H1 (cell line): ENCODE measurements at regions not wholly inside any gene's neighbourhood (a gene's known extent, or its start where the extent isn't known, plus 50 kb on each side); places are given as distances from the start of the nearest gene placed in this dataset.

Source experiments
- CTCF ChIA-PET: fragments of 300-600 bp; sonication (Branson Sonifier 250); formaldehyde crosslinking; loops from one replicate; lab custom pipeline; 2021; ENCODE audit not compliant: partially characterized antibody; lab: Charles Lee
- POLR2A ChIA-PET: fragments of 300-600 bp; sonication (Branson Sonifier 250); formaldehyde crosslinking; loops from one replicate; lab custom pipeline; 2021; ENCODE audit warnings: inconsistent platforms; ENCODE audit not compliant: partially characterized antibody; lab: Charles Lee
- DNase-seq, 2 experiments: peaks; one replicate each; pipeline versions ENCODE4 v3.0.0 to v3.0.0-alpha.2; 2010 to 2022; ENCODE audit warnings: low spot score in 2 of 2, low read depth in 1 of 2, mixed read lengths in 1 of 2
- FAIRE-seq: peaks from 2 replicates; lab custom pipeline; 2011; peaks lifted over from hg19 to GRCh38; lab: Jason Lieb, UNC
- H2AFZ ChIP-seq: 2 replicates; pipeline ENCODE4 v1.8.1; 2012; ENCODE audit warnings: low read length, inconsistent platforms
- H2AK5ac ChIP-seq: 2 replicates; pipeline ENCODE4 v1.6.1; 2013; ENCODE audit warnings: low read depth, low read length
- H2BK120ac ChIP-seq: replicated peaks from 2 replicates; pipeline ENCODE3; 2013; ENCODE audit warnings: low read depth, low read length, inconsistent platforms
- H2BK12ac ChIP-seq: 2 replicates; pipeline ENCODE4 v1.6.1; 2013; ENCODE audit warnings: low read depth, low read length
- H2BK15ac ChIP-seq: 2 replicates; pipeline ENCODE4 v1.6.1; 2013; ENCODE audit warnings: low read length
- H2BK20ac ChIP-seq: 2 replicates; pipeline ENCODE4 v1.6.1; 2013; ENCODE audit warnings: low read length
- H2BK5ac ChIP-seq: 2 replicates; pipeline ENCODE4 v1.6.1; 2013; ENCODE audit warnings: low read depth, low read length
- H3K14ac ChIP-seq: 2 replicates; pipeline ENCODE4 v1.6.1; 2013; ENCODE audit warnings: inconsistent platforms; ENCODE audit not compliant: insufficient read length
- H3K18ac ChIP-seq: 2 replicates; pipeline ENCODE4 v1.6.1; 2013; ENCODE audit warnings: low read length; ENCODE audit errors: extremely low read depth
- H3K23ac ChIP-seq: 2 replicates; pipeline ENCODE4 v1.6.1; 2013; ENCODE audit warnings: inconsistent platforms; ENCODE audit not compliant: insufficient read length
- H3K23me2 ChIP-seq: 2 replicates; pipeline ENCODE4 v1.6.1; 2013; ENCODE audit warnings: low read depth, low read length
- H3K27ac ChIP-seq: 2 replicates; pipeline ENCODE4 v1.6.1; 2011; ENCODE audit warnings: low read depth, low read length, inconsistent platforms
- H3K27me3 ChIP-seq, 4 experiments: replicated peaks in 1 of 4; 1 replicate in 1 of 4; 2 replicates in 3 of 4; pipeline versions ENCODE4 v1.6.1 to v1.8.1; 2011 to 2013; ENCODE audit warnings: low read length in 3 of 4, mild to moderate bottlenecking in 3 of 4, inconsistent platforms in 2 of 4, mixed read lengths in 2 of 4, moderate library complexity in 1 of 4; ENCODE audit not compliant: control insufficient read depth in 3 of 4, insufficient read depth in 3 of 4; ENCODE audit errors: extremely low read depth in 1 of 4
- H3K36me3 ChIP-seq, 4 experiments: 2 replicates each; pipeline versions ENCODE4 v1.6.1 to v1.8.1; 2011 to 2013; ENCODE audit warnings: mild to moderate bottlenecking in 4 of 4, low read length in 3 of 4, moderate library complexity in 2 of 4, control low read depth in 1 of 4, inconsistent platforms in 1 of 4; ENCODE audit not compliant: insufficient read depth in 4 of 4, control insufficient read depth in 2 of 4
- H3K4ac ChIP-seq: replicated peaks from 2 replicates; pipeline ENCODE3; 2013; ENCODE audit warnings: low read length, low read depth, mixed read lengths, inconsistent platforms; ENCODE audit not compliant: insufficient read length
- H3K4me1 ChIP-seq, 4 experiments: replicated peaks in 1 of 4; 1 replicate in 1 of 4; 2 replicates in 3 of 4; pipeline versions ENCODE4 v1.6.1 to v1.8.1; 2011 to 2013; ENCODE audit warnings: low read length in 3 of 4, inconsistent platforms in 2 of 4, mixed read lengths in 1 of 4; ENCODE audit not compliant: insufficient read depth in 4 of 4, control insufficient read depth in 3 of 4
- H3K4me2 ChIP-seq, 2 experiments: 2 replicates each; pipeline versions ENCODE4 v1.6.1 to v1.8.1; 2011 to 2013; ENCODE audit warnings: low read depth in 2 of 2, low read length in 2 of 2, control low read depth in 1 of 2, inconsistent platforms in 1 of 2, mild to moderate bottlenecking in 1 of 2; ENCODE audit not compliant: insufficient read depth in 1 of 2
- H3K4me3 ChIP-seq, 4 experiments: fragments of 200-600, 300-600 bp in 1 of 4; sonication (generic), shearing (Covaris generic), sonication (Bioruptor Twin) in 1 of 4; 2 replicates each; pipeline versions ENCODE4 v1.5.1 to v1.8.1; 2011 to 2016; ENCODE audit warnings: low read length in 4 of 4, low read depth in 3 of 4, control low read depth in 2 of 4, inconsistent platforms in 2 of 4, mild to moderate bottlenecking in 2 of 4, mixed read lengths in 1 of 4, moderate library complexity in 1 of 4; ENCODE audit not compliant: insufficient read depth in 2 of 4; ENCODE audit errors: extremely low read depth in 1 of 4
- H3K56ac ChIP-seq: replicated peaks from 2 replicates; pipeline ENCODE3; 2013; ENCODE audit warnings: low read depth, mild to moderate bottlenecking, mixed read lengths, low read length, inconsistent platforms; ENCODE audit not compliant: insufficient read length
- H3K79me1 ChIP-seq: 2 replicates; pipeline ENCODE4 v1.6.1; 2013; ENCODE audit warnings: low read depth, low read length, control low read depth
- H3K79me2 ChIP-seq, 2 experiments: 2 replicates each; pipeline versions ENCODE4 v1.6.1 to v1.8.1; 2012 to 2013; ENCODE audit warnings: low read length in 2 of 2, mild to moderate bottlenecking in 2 of 2, inconsistent platforms in 1 of 2; ENCODE audit not compliant: insufficient read depth in 2 of 2, control insufficient read depth in 1 of 2
- H3K9ac ChIP-seq, 4 experiments: replicated peaks in 1 of 4; 1 replicate in 1 of 4; 2 replicates in 3 of 4; pipeline versions ENCODE4 v1.6.1 to v1.8.1; 2011 to 2013; ENCODE audit warnings: low read depth in 3 of 4, low read length in 3 of 4, control low read depth in 2 of 4, mild to moderate bottlenecking in 2 of 4, moderate library complexity in 2 of 4, inconsistent platforms in 1 of 4; ENCODE audit errors: extremely low read depth in 1 of 4
- H3K9me3 ChIP-seq, 2 experiments: 2 replicates each; pipeline versions ENCODE4 v1.6.1 to v1.8.1; 2012 to 2013; ENCODE audit warnings: mild to moderate bottlenecking in 2 of 2, moderate library complexity in 2 of 2, control low read depth in 1 of 2, inconsistent platforms in 1 of 2, low read depth in 1 of 2, low read length in 1 of 2, mixed read lengths in 1 of 2; ENCODE audit not compliant: insufficient read depth in 2 of 2
- H4K20me1 ChIP-seq, 2 experiments: replicated peaks in 1 of 2; 2 replicates each; pipeline versions ENCODE3 to v1.8.1; 2011 to 2013; ENCODE audit warnings: inconsistent platforms in 2 of 2, low read length in 2 of 2, mild to moderate bottlenecking in 1 of 2; ENCODE audit not compliant: insufficient read depth in 2 of 2, control insufficient read depth in 1 of 2
- H4K5ac ChIP-seq: 2 replicates; pipeline ENCODE4 v1.6.1; 2013; ENCODE audit warnings: low read length, low read depth, mixed read lengths, inconsistent platforms; ENCODE audit not compliant: insufficient read length
- H4K8ac ChIP-seq: 2 replicates; pipeline ENCODE4 v1.8.0; 2013; ENCODE audit warnings: mild to moderate bottlenecking, moderate library complexity, low read length, inconsistent platforms; ENCODE audit not compliant: insufficient read depth; ENCODE audit errors: extremely low read depth
- H4K91ac ChIP-seq: replicated peaks from 2 replicates; pipeline ENCODE3; 2013; ENCODE audit warnings: low read length, mixed read lengths, inconsistent platforms; ENCODE audit not compliant: insufficient read length
- GTF2F1 ChIP-seq: IDR thresholded peaks from 2 replicates; pipeline ENCODE4 v1.6.1; 2012; ENCODE audit warnings: low read depth, low read length, improper control_type of control experiment, borderline replicate concordance
- SRF ChIP-seq: IDR thresholded peaks from 2 replicates; pipeline ENCODE4 v1.6.1; 2011; ENCODE audit warnings: mild to moderate bottlenecking, low read depth, low read length, moderate library complexity
- TCF12 ChIP-seq: IDR thresholded peaks from 2 replicates; pipeline ENCODE4 v1.6.1; 2011; ENCODE audit warnings: low read depth, mild to moderate bottlenecking, low read length
- WGBS, 2 experiments: shearing (Covaris generic) in 1 of 2; methylation state at CpG; one replicate each; pipeline versions ENCODE4 v1.1.6 to v1.1.7; 2013 to 2015; ENCODE audit warnings: low lambda C conversion rate in 2 of 2, mixed read lengths in 2 of 2, inconsistent platforms in 1 of 2, low coverage in 1 of 2, missing lambda C conversion rate in 1 of 2; ENCODE audit not compliant: insufficient replicate concordance in 2 of 2, insufficient coverage in 1 of 2, insufficient read length in 1 of 2; ENCODE audit errors: extremely low coverage in 1 of 2, missing lambda C conversion rate in 1 of 2; 5-methylcytosine and 5-hydroxymethylcytosine counted together

DNA sequence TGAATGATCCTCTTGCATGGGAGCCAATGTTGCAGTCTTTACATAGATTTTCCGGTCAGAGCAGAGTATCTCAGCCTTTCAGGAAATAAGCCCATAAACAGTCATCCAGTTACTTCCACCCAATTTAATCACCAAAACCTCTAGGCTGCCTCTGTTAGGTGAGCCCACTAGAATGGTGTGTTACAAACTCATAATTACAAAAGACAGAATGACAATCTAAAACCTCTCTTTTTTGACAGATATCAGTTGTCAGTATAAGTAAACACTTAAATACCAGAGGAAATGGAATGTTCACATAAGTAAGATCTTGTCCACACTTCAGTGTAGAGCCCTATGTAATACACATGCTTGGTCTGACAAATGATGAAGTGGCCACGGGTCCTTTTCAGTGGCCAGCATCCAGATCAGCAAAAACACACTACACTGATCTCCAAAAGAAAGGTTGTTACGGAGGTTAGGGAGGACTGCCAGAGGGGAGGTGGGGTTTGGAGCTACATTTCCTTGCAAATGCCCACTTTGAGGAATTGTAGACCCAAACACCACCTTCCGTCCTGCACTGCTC is 71.3 kb upstream of the FBXO28 start:
- Histone ChIP-seq H2BK5ac (no peak overlapping the region), H3K36me3 (no peaks in the 10 kb centered on the region), H3K56ac (no peak overlapping the region), H3K4me1 (no peaks in the 10 kb centered on the region), H2BK20ac (no peak overlapping the region), H3K9ac (no peak overlapping the region), H3K23me2 (no peaks in the 10 kb centered on the region), H2AFZ (no peak overlapping the region; the same call in 1 of the 2 replicates), H3K79me1 (no peaks in the 10 kb centered on the region), H3K9me3 (no peaks in the 10 kb centered on the region), H4K5ac (no peak overlapping the region), H3K18ac (no peak overlapping the region), H4K8ac (no peak overlapping the region), H3K4me2 (no peak overlapping the region), H3K4ac (no peak overlapping the region), H2BK120ac (no peak overlapping the region), H3K79me2 (no peaks in the 10 kb centered on the region), H3K23ac (no peak overlapping the region), H3K4me3 (no peak overlapping the region), H3K27ac (no peak overlapping the region), H4K20me1 (no peaks in the 10 kb centered on the region), H2BK15ac (no peak overlapping the region), H4K91ac (no peak overlapping the region), H2BK12ac (no peak overlapping the region), H2AK5ac (no peak overlapping the region), H3K27me3 (no peaks in the 10 kb centered on the region), H3K14ac (no peak overlapping the region)
- POLR2A ChIA-PET, result no interaction called here
- TF ChIP-seq SRF (no peak), TCF12 (no peak), GTF2F1 (no peak)
- CTCF ChIA-PET, result interaction anchor here (3.0 kb wide), 1 partner anchor 9 kb away, joined by 24 read pairs; no protein-coding TSS in a partner anchor
- WGBS, 2 experiments, result 89% methylated on average over 3 of the region's 4 CpGs; no CpG with 5 or more reads in 1 of the 2 experiments
- no peak for FAIRE-seq
- no peak for DNase-seq
